Activated CD4-positive, alpha-beta T cell treated with anti-CD3 and anti-CD28 coated beads, Interleukin-2, amount 50 U/mL, for 4 hours (primary cell): ENCODE measurements at regions not wholly inside any gene's neighbourhood (a gene's known extent, or its start where the extent isn't known, plus 50 kb on each side); places are given as distances from the start of the nearest gene placed in this dataset.
"Not testable (repeated sequence)": the region's sequence is repeated elsewhere in the genome, so short reads cannot be mapped to it uniquely, and the experiment has no call there.

Experiments
- DNase-seq, 2 experiments: peaks; one replicate each; pipeline ENCODE4 v3.0.0-alpha.2; 2020

DNA sequence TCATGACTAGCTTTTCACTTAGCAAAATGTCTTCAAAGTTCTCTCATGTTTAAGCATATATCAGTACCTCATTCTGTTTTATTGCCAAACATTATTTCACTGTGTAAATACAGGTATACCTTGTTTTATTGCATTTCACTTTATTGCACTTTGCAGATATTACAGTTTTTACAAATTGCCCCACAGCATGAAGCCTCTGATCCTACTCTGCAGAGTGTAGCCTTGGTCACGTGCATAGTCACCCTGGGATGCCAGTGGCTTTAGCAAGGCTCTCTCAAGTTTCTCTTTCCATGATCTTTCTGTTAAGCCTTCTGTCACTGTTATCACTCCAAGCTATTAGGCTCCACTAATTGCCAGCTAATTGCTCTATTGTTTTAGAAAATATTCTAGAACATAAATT is 182.2 kb upstream of the GRIA1 start:
- DNase-seq: no peak

- DNase-seq: no peak
These were observed 171.9 kb upstream of the GRIA1 start for GRCh38 chr5:153318556-153318955.

DNA sequence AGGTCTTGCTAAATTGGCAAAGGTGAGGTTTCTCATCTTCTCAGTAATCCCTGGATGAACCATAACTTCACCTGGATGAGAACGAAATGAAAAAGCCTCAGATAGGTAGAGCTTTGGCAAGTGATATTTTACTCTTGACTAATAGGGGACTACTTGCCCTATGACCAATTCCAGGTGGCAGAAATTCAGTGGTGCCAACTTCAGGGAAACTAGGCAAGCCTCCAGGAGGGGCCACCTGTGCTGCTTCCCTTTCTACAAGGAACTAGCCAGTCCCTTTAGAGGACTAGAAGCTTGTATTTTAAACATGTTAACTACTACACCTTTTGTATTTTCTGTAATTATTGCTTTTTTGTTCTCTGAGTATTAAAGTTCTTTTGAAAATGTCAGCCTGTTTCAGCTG is 169.0 kb upstream of the GRIA1 start:
- DNase-seq: no peak

DNA sequence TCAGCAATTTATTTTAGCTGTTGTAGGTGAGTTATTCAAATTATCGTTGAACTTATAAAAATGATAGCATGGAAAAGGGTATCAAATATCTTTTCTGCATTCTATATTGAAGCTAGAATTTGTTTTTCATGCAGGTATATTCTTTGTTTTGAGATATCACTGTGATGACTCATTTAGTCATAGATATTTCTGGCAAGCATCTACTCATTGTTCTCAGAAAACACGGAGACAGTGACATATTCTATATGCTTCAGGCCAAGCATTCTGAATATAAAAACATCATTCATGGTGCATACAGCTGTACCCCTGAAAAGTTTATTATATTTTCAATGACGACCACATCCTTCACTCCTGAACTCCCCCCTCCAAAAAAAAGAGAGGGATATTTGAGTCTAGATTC is 150.3 kb upstream of the GRIA1 start:
- DNase-seq: no peak

- no peak for DNase-seq
These were observed 149.7 kb upstream of the GRIA1 start for GRCh38 chr5:153340738-153341137.

- DNase-seq: no peak
These were observed 148.0 kb upstream of the GRIA1 start for GRCh38 chr5:153342487-153342886.

DNA sequence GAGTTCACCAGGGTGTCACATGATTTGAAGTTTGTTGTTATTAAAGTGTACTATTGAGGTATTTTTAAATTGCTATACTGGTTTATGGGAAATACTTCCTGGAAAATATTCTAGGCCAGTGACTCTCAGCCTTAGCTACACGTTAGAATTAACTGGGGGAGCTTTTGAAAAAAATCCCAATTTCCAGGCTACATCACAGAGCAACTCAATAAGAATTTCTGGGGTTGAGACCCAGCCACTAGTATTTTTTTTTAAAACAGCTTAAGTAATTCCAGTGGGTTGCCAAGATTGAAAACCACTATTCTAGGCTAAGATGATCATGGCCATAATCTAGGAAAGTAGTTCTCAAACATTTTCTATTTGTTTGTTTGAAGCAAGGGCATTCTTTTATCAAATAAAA is 142.9 kb upstream of the GRIA1 start:
- no peak for DNase-seq

DNA sequence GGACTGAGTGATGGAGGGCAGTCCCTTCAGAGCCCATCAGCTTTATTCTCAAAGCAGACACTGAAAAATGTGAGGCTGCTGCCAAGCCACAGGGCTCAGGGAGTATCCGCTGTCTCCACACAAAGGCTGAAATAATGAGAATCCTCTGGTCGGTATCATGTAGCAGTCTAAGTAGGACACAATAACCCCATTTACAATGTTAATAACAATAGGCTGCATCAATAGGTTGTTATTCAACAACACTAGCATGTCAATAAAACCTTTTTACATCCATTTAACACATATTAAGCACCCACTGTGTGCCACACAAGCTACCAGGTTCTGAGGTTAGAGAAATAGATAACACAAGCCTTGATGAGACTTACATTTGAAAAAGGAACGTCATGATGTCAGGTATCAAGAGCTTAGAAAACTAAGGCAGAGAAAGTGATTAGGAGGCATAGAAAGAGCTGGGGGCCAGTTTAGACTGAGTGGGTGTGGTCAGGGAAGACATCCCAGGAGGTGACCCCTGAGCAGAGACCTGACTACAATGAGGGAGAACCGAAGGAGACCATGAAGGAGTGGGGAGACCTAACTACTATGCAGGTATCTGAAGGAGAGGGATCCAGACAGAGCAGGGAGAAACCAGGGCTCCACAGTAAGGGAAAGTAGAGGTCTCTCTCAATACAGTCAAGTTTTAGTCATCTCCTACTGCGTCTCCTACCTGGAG is 140.1 kb upstream of the GRIA1 start:
- no peak for DNase-seq

DNA sequence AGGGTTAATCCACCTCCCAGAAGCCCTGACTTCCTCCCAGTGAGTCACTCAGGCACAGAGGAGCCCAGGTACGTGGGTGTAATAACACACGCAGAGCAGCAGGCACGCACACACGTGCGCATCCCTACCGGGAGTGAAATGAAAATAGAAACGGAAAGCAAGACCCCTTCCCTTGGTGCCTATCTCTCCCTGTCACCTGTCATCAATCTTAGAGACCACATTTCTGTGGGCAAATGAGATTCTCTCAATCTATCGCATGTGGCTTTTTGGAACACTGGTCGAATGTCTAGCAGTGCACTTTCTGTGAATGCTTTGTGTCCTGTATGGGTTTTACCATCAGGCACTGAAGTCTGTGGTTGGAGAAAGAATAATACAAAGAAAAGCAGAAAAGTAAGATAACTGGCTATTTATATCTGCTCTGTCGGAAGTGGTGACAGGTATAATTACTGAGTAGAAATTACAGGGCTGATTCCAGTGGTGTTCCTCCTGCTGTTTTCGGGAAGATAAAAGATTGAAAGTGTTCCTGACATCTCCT is 137.7 kb upstream of the GRIA1 start:
- peak; percentile 3 to 16 for DNase-seq

DNA sequence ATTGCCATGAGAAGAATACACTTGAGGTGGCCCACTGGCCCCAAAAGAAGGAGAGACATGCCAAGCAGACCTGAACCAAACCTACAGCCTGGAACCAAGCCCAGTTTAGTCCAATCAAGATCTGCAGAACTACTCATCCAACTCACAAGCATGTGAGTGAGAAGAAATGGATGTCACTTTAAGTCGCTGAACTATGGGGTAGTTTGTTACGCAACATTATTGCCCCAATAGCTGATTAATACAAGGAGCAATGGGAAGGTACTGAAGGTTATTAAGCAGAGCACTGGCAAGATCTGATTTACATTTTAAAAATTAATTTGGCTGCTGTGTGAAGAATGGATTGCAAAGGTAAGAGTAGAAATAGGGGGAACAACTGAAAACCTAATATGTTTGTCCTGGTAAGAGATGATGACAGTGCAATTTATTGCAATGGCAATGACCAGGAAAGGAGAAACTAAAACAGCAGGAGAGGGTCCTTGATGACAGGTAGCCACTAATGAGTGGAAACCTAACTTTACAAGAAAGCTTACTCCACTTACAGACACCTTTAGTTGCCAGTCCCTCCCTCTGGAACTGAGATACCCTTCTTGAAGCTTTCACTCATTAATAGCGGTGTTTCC is 132.9 kb upstream of the GRIA1 start:
- DNase-seq: no peak

DNA sequence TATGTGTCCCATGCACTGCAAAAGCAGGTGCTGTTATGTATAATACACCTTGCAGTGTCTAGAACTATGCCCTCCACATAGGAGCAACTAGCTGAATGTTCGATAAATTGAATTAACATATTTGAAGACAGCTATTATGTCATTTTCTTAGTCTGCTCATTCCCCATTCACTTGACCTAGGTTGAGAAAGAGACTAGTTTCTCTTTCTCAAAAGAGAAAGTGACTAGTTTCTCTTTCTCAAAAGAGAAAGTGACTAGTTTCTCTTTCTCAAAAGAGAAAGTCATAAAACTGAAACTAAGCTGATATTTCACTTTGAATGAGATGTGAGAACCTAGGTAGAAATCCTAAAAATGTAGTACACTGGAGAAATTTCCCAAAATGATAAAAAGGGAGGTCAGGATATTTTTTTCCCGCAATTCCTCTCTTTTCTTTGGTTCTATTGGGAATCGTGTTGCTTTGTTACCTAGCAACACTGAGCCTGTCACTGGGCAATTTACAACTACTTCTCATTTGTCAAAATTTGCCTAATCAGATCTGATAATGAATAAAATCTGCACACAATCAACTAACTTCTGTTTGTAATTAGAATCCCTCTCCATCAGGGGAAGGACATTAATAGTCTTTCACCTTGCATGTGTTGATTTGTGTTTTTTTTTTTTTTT is 132.0 kb upstream of the GRIA1 start:
- DNase-seq: no peak

DNA sequence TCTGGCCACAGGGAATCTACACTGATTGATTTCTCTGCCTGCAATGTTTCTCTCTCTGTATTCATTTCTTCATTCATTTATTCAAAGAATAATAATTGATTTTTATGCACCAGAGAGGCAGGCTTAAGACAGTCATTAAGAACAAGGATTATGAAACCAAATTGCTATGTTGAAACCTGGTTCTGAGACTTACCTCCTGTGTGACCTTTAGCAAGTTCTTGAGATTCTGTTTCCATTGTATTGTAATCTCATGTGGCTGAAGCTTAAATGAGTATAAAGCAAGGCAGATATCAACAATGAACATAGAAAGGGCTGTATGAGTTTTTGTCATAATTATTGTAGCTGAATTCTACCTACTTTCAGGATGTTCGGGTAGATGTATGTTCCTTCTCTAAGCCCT is 129.6 kb upstream of the GRIA1 start:
- no peak for DNase-seq

- no peak for DNase-seq
These were observed 128.6 kb upstream of the GRIA1 start for GRCh38 chr5:153361735-153362409.

DNA sequence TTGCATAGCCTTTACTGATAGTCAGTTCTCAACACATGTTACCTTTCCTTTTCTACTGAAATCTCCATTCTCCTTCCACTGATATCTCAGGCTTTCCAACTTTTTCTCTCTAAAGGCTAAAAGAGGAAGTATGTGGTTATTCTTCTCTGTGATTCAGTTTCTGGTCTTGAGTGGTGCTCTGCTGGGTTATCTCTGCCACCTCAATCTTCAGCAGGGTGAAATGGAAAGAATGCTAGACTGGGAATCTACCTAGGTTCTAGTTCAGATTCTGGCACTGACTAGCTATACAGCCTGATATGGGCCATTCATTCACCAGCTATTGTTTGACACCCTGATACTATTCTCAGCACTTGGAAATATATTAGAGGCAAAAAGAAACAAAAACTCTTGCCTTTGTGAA is 124.9 kb upstream of the GRIA1 start:
- no peak for DNase-seq

DNA sequence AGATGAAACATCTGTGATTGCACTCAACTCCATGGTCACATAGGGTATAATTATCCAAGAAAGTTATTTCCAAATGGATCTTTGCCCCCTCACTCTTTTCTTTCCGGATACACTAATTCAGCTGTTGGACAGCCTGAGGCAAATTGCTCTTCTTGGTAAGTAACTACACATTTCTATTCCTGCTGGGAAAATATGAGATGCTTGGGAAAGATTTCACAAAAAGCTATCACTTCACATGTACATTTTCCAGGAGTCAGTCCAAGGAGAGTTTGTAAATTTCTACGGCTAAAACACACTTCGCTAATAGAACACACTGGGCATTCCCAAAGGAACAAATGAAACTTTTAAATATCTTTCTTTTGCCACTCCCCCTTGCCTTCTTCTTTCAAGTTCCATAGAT is 123.0 kb upstream of the GRIA1 start:
- DNase-seq: no peak

- DNase-seq: no peak
These were observed 117.9 kb upstream of the GRIA1 start for GRCh38 chr5:153372425-153373129.

GRCh38 chr5:153373130-153373498 is 117.4 kb upstream of the GRIA1 start:
- DNase-seq: no peak

- DNase-seq: not testable (repeated sequence)
These were observed 108.8 kb upstream of the GRIA1 start for GRCh38 chr5:153381630-153382029.

DNA sequence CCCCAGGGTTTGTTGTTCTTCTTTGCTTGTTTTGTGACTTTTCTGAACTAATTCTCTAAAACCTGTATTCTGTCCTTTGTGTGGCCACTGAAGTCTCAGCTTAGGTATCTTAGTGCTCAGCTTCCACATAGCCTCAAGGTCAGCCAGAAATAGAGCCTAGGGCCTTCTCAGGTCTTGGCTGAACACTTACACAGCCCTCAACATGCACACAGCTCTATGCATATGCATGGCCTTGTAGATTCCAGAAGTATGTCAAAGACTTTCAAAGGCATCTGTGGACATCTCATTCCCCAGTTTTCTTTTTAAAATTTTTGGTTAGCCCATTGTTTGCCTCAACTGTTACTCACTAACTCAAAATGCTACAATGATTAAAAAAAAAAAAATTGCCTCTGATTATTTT is 99.9 kb upstream of the GRIA1 start:
- no peak for DNase-seq

DNA sequence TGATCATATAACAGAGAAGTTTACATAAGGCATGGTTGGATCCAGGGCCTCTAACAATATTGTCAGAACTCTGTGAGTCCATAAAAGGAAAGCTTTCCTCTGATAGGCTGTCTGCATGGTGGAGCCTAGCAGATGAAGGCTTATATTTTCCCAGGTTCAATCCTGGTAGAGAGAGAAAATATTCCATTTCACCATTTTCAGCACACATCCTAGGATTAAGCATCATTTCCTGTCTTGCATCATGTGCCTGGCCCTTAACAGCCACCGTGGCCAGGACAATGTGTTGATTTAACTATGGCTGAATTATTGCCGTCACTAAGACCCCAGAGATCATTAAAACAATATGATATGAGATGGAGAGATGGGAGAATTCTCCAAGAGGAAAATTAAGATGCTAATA is 90.9 kb upstream of the GRIA1 start:
- DNase-seq: no peak

- no peak for DNase-seq
These were observed 89.5 kb upstream of the GRIA1 start for GRCh38 chr5:153400931-153401330.

GRCh38 chr5:153402550-153402949 is 87.9 kb upstream of the GRIA1 start:
- DNase-seq: no peak

GRCh38 chr5:153403470-153403869 is 87.0 kb upstream of the GRIA1 start:
- no peak for DNase-seq
